A673 (cell line): ENCODE measurements at regions not wholly inside any gene's neighbourhood (a gene's known extent, or its start where the extent isn't known, plus 50 kb on each side); places are given as distances from the start of the nearest gene placed in this dataset.

Experiments
- BruUV-seq: library from RNA; stranded (reverse); fragments of 400-500 nt; replicated peaks from 2 replicates; lab custom pipeline; 2021; lab: Mats Ljungman, UMichigan
- CTCF ChIA-PET: fragments of 300-600 bp; sonication (Branson Sonifier 250); formaldehyde crosslinking; loops from one replicate; lab custom pipeline; 2022; ENCODE audit warnings: antibody characterized with exemption; lab: Charles Lee
- POLR2A ChIA-PET: fragments of 300-600 bp; sonication (Branson Sonifier 250); formaldehyde crosslinking; loops from one replicate; lab custom pipeline; 2022; ENCODE audit warnings: antibody characterized with exemption; ENCODE audit not compliant: low non-redundant PET; lab: Charles Lee
- DNase-seq: peaks from one replicate; pipeline ENCODE4 v3.0.0-alpha.2; 2015; ENCODE audit warnings: low spot score
- H3K27ac ChIP-seq: fragments of 200-600 bp; sonication (generic); 2 replicates; pipeline ENCODE4 v1.5.1; 2016; ENCODE audit warnings: mixed run types, low read depth, mild to moderate bottlenecking, mixed read lengths, antibody characterized with exemption, low read length; ENCODE audit not compliant: poor library complexity, severe bottlenecking
- H3K27me3 ChIP-seq: fragments of 200-600 bp; sonication (generic); replicated peaks from 2 replicates; pipeline ENCODE4 v1.6.1; 2017; ENCODE audit warnings: mixed run types, low read depth, mild to moderate bottlenecking, mixed read lengths, antibody characterized with exemption, low read length; ENCODE audit not compliant: insufficient read depth, poor library complexity
- H3K36me3 ChIP-seq: fragments of 200-600 bp; sonication (generic); 2 replicates; pipeline ENCODE4 v1.6.1; 2016; ENCODE audit warnings: mixed run types, mild to moderate bottlenecking, mixed read lengths, antibody characterized with exemption, low read length; ENCODE audit not compliant: insufficient read depth, poor library complexity, severe bottlenecking
- H3K4me1 ChIP-seq: fragments of 200-600 bp; sonication (generic); 2 replicates; pipeline ENCODE4 v1.6.1; 2017; ENCODE audit warnings: mixed run types, mild to moderate bottlenecking, mixed read lengths, antibody characterized with exemption, low read length; ENCODE audit not compliant: insufficient read depth, poor library complexity, severe bottlenecking
- H3K4me3 ChIP-seq: fragments of 200-600 bp; sonication (generic); 2 replicates; pipeline ENCODE4 v1.5.1; 2016; ENCODE audit warnings: low read depth, mixed run types, mild to moderate bottlenecking, mixed read lengths, low read length; ENCODE audit not compliant: poor library complexity, severe bottlenecking
- H3K9me3 ChIP-seq: fragments of 200-600 bp; sonication (generic); 2 replicates; pipeline ENCODE4 v1.6.1; 2016; ENCODE audit warnings: mixed run types, low read depth, mild to moderate bottlenecking, mixed read lengths, antibody characterized with exemption, low read length; ENCODE audit not compliant: poor library complexity, severe bottlenecking
- CTCF ChIP-seq: fragments of 300-800, 200-600 bp; sonication (generic); conservative IDR thresholded peaks from 2 replicates; pipeline ENCODE4 v1.5.1; 2017; ENCODE audit warnings: low read depth, mild to moderate bottlenecking, antibody characterized with exemption, low read length, moderate library complexity, mixed read lengths
- EZH2 ChIP-seq: fragments of 200-600 bp; sonication (generic); IDR thresholded peaks from 2 replicates; pipeline ENCODE4 v1.6.1; 2017; ENCODE audit warnings: borderline replicate concordance, low read depth, mild to moderate bottlenecking, mixed read lengths, antibody characterized with exemption, low read length; ENCODE audit not compliant: poor library complexity, severe bottlenecking
- intact Hi-C: fragments of 100-400 bp; cut with micrococcal nuclease; formaldehyde crosslinking; loops from one replicate; pipeline ENCODE4 v1.10.0; 2022; ENCODE audit not compliant: unreplicated experiment

- TF ChIP-seq CTCF (no peak), EZH2 (no peak)
- POLR2A ChIA-PET: no interaction called here
- no TSS peak for BruUV-seq
- H3K27me3 ChIP-seq: no peaks in the 10 kb centered on the region
- no peaks in the 10 kb centered on the region for H3K36me3 ChIP-seq
- no peaks in the 10 kb centered on the region for H3K9me3 ChIP-seq
- DNase-seq: no peak
- no peak overlapping the region for H3K4me3 ChIP-seq
- no peaks in the 10 kb centered on the region for H3K4me1 ChIP-seq
- intact Hi-C loops: no loop called here
- CTCF ChIA-PET: no interaction called here
- no peak overlapping the region for H3K27ac ChIP-seq
Observed at GRCh38 chr1:203931953-203932352, 70.6 kb downstream of the SNRPE start.

- Histone ChIP-seq H3K27ac (no peak overlapping the region), H3K4me3 (no peak overlapping the region), H3K9me3 (no peaks in the 10 kb centered on the region), H3K4me1 (no peaks in the 10 kb centered on the region), H3K27me3 (no peaks in the 10 kb centered on the region), H3K36me3 (no peaks in the 10 kb centered on the region)
- TF ChIP-seq CTCF: no peak
- TF ChIP-seq EZH2: no peak
- no peak for DNase-seq
- intact Hi-C loops: no loop called here
- POLR2A ChIA-PET: no interaction called here
- CTCF ChIA-PET: no interaction called here
- no TSS peak for BruUV-seq
Observed at GRCh38 chr1:203932556-203932955, 71.2 kb downstream of the SNRPE start.

- TF ChIP-seq CTCF (no peak), EZH2 (no peak)
- intact Hi-C loops: no loop called here
- CTCF ChIA-PET: no interaction called here
- H3K36me3 ChIP-seq: no peaks in the 10 kb centered on the region
- H3K9me3 ChIP-seq: no peaks in the 10 kb centered on the region
- no peaks in the 10 kb centered on the region for H3K27me3 ChIP-seq
- no peaks in the 10 kb centered on the region for H3K4me1 ChIP-seq
- DNase-seq: no peak
- H3K27ac ChIP-seq: no peak overlapping the region
- POLR2A ChIA-PET: no interaction called here
- no TSS peak for BruUV-seq
- no peak overlapping the region for H3K4me3 ChIP-seq
Observed at GRCh38 chr1:203934027-203934426, 72.6 kb downstream of the SNRPE start.
